GM08714 (cell line): ENCODE measurements at regions not wholly inside any gene's neighbourhood (a gene's known extent, or its start where the extent isn't known, plus 50 kb on each side); places are given as distances from the start of the nearest gene placed in this dataset.

Experiments used
- H3K4me3 ChIP-seq: fragments of 200-500 bp; sonication (Bioruptor generic); 2 replicates; pipeline ENCODE4 v1.5.1; 2014; ENCODE audit warnings: mild to moderate bottlenecking, low read length, inconsistent platforms
- ZNF274 ChIP-seq: IDR thresholded peaks from 2 replicates; pipeline ENCODE4 v1.6.1; 2012; ENCODE audit warnings: mild to moderate bottlenecking, low read depth, low read length

- TF ChIP-seq ZNF274 = no peak
Measured at GRCh38 chr2:104262714-104263113, 591.2 kb upstream of the POU3F3 start.

GRCh38 chr2:104279646-104280045 lies 574.3 kb upstream of the POU3F3 start:
- H3K4me3 ChIP-seq = no peak overlapping the region
- TF ChIP-seq ZNF274 = no peak

More at GRCh38 chr2:104262714-104263113, 591.2 kb upstream of the POU3F3 start:
- no peak overlapping the region for H3K4me3 ChIP-seq

- H3K4me3 ChIP-seq = no peak overlapping the region
- TF ChIP-seq ZNF274 = no peak
Measured at GRCh38 chr2:104280216-104280615, 573.7 kb upstream of the POU3F3 start.

- H3K4me3 ChIP-seq = no peak overlapping the region
Measured at GRCh38 chr2:104286841-104287240, 567.1 kb upstream of the POU3F3 start.

DNA sequence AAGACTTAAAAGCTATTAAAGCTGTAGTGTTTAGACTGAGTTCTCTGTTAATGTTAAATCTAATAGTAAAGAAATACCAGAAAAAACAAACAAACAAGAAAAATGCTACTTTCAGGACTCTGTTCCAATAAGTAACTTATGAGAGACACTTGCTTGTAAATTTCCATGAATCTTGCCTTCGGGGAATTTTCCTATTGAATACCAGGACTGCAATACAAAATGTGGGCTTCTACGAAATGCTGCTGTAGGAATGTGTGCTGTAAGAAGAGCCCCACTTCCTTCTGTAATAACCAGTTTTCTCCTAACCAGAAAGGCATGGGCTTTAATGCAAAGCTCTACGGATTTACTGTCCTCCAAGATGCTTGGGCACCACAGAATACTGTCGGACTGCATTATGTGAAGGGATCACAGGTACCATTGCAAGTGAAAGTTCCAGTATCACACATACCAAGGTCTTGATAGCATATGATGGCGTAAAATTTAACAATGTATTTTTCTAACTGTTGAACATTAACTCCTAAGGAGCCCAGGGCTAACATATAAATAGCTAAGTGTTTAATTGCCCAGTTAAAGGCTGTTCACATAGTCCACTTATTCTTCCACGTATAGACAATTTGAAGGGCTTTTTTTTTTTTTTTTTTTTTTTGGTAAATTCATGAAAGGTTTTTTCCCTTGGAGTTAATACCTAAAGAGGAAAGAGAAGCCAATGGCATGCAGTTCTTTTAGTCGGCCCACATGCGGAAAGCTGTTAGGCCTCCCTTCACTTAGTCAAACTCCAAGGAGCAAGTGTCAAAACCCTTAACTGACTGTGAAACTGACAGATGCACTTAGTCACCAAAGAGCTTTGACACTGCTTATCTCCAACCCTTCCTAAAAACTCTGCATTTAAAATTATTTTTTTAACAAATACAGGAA lies 564.0 kb upstream of the POU3F3 start:
- H3K4me3 ChIP-seq = no peak overlapping the region
- no peak for TF ChIP-seq ZNF274

More at GRCh38 chr2:104286841-104287240, 567.1 kb upstream of the POU3F3 start:
- TF ChIP-seq ZNF274 = no peak

DNA sequence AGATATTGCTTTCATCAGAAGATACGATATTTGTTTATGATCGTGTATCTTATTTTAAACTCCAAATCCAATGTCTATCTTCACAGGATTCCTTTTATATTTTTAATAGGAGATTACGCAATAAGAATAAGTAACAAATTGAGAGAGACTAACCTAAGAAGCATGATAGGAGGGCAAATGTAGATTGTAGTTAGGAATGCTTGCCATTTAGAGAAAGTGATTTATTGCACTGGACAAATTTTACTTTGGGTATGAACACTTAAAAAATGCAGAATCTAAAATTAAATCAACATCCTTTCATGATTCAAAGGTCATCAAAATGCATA lies 563.4 kb upstream of the POU3F3 start:
- no peak for TF ChIP-seq ZNF274
- H3K4me3 ChIP-seq = no peak overlapping the region

DNA sequence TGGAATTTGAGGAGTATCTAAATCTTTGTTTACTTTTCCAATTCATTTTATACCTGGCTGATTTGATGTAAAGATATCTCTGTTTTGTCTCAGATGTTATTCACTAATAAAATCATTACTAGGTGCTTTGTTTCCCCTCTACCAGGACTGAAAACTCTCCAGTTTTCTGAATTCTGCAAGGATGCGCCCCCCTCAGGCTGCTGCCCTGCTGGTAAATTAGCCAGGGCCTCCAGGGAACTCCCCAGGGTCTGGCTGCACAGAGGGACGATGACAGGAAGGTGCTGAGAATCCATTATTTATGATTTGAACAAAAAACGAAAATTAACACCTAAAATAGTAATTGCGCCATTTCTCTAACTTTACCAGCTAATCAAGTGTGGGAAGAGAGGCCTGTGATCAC lies 541.2 kb upstream of the POU3F3 start:
- no peak for TF ChIP-seq ZNF274
- no peak overlapping the region for H3K4me3 ChIP-seq

DNA sequence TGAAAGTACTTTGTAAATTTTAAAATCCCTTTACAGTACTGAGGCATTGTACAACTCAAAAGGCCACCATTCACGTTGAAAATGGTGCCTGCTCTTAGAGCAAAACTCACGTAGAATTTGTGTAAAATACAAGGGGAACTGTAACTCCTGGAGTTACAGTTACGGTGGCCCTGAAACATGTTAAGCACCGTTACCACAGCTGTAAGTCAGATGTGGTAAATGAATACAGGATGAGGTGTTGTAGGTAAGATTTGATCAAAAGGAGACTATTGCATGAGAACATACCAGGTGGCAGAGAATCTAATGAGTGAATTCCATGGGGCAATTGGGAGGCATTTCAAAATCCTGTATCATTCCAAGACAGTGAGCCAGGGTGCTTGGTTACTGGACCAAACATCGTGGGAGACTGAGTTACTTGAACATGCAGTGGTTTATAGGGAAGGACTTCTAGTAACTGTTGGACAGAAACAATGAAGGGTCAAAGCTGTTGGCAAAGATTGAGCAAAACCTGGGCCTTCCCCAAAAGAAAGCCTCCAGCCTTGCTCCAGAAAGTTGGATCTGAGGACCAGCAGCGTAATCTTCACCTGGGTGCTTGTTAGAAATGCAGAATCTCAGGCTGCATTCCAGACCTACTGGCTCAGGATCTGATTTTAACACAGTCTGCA lies 535.8 kb upstream of the POU3F3 start:
- H3K4me3 ChIP-seq = no peak overlapping the region
- no peak for TF ChIP-seq ZNF274

GRCh38 chr2:104321116-104321795 lies 532.7 kb upstream of the POU3F3 start:
- TF ChIP-seq ZNF274 = no peak
- H3K4me3 ChIP-seq = no peak overlapping the region

DNA sequence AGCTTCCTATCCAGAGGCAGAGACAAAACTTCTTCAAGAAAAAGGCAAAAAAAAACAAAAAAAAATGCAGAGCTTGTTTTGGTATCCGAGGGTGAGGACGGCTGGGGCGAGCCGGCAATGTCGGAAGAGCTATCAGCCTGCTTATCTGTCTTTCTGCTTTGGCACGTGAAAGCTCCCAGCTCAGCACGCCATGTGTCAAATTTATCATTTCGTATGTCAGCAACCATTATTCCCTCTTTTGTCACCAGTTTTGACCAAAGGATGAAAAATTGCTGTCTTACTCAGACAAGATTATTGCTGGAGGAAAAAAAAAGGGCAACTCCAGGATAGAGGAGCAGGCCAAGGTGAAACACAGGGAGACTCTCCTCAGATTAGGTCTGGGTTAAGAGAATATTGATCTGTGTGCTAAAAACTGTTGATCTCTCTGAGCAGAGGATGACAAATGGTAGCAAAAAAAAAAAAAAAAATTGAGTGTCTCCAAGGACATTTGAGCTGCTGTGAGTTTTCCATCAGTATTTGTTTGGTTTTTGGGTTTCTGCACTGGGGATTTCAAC lies 532.0 kb upstream of the POU3F3 start:
- no peak for TF ChIP-seq ZNF274

GRCh38 chr2:104332731-104333130 lies 521.2 kb upstream of the POU3F3 start:
- no peak overlapping the region for H3K4me3 ChIP-seq
- no peak for TF ChIP-seq ZNF274

More for the DNA sequence above, 532.0 kb upstream of the POU3F3 start:
- no peak overlapping the region for H3K4me3 ChIP-seq

- no peak overlapping the region for H3K4me3 ChIP-seq
- TF ChIP-seq ZNF274 = no peak
Measured at GRCh38 chr2:104337869-104338268, 516.0 kb upstream of the POU3F3 start.

- no peak for TF ChIP-seq ZNF274
- no peak overlapping the region for H3K4me3 ChIP-seq
Measured at GRCh38 chr2:104340162-104340561, 513.8 kb upstream of the POU3F3 start.
